Peyer's patch (tissue), 4 donors: ENCODE measurements at regions not wholly inside any gene's neighbourhood (a gene's known extent, or its start where the extent isn't known, plus 50 kb on each side); places are given as distances from the start of the nearest gene placed in this dataset.

ENCODE experiments used
- DNase-seq, 3 donors: peaks; one replicate each; pipeline ENCODE4 v3.0.0-alpha.2; 2017 to 2019
- H3K27ac ChIP-seq, 4 donors: fragments of 200-600 bp; sonication (generic); one replicate each; pipeline ENCODE4 v1.5.1; 2016 to 2019
- H3K27me3 ChIP-seq, 2 donors: fragments of 200-600 bp; sonication (generic); one replicate each; pipeline ENCODE4 v1.5.1; 2019
- H3K36me3 ChIP-seq, 3 donors: fragments of 200-600 bp; sonication (generic); one replicate each; pipeline ENCODE4 v1.5.1; 2016 to 2019
- H3K4me1 ChIP-seq, 4 donors: fragments of 200-600 bp; sonication (generic); one replicate each; pipeline ENCODE4 v1.5.1; 2016 to 2019
- H3K4me3 ChIP-seq, 4 donors: fragments of 200-600 bp; sonication (generic); 1 replicate in 3 of 4; 2 replicates in 1 of 4; pipeline ENCODE4 v1.5.1; 2016 to 2019; ENCODE audit warnings: mild to moderate bottlenecking in 1 of 4
- H3K9me3 ChIP-seq, 4 donors: fragments of 200-600 bp; sonication (generic); one replicate each; pipeline ENCODE4 v1.5.1; 2016 to 2019; ENCODE audit warnings: mild to moderate bottlenecking in 1 of 4
- POLR2A ChIP-seq, 2 donors: fragments of 450-650 bp; IDR thresholded peaks; one replicate each; pipeline ENCODE4 v1.5.1; 2017; ENCODE audit warnings: antibody characterized with exemption in 2 of 2, mild to moderate bottlenecking in 2 of 2, moderate library complexity in 2 of 2
- TF ChIP-seq, protein P1 (sequence below), 6 experiments: fragments of 450-650 bp in 4 of 6; fragments of 200-600 bp in 2 of 6; sonication (generic) in 1 of 6; IDR thresholded peaks; one replicate each; pipeline ENCODE4 v1.5.1; 2017 to 2019; ENCODE audit warnings: antibody characterized with exemption in 6 of 6, mild to moderate bottlenecking in 3 of 6, moderate library complexity in 1 of 6

DNA sequence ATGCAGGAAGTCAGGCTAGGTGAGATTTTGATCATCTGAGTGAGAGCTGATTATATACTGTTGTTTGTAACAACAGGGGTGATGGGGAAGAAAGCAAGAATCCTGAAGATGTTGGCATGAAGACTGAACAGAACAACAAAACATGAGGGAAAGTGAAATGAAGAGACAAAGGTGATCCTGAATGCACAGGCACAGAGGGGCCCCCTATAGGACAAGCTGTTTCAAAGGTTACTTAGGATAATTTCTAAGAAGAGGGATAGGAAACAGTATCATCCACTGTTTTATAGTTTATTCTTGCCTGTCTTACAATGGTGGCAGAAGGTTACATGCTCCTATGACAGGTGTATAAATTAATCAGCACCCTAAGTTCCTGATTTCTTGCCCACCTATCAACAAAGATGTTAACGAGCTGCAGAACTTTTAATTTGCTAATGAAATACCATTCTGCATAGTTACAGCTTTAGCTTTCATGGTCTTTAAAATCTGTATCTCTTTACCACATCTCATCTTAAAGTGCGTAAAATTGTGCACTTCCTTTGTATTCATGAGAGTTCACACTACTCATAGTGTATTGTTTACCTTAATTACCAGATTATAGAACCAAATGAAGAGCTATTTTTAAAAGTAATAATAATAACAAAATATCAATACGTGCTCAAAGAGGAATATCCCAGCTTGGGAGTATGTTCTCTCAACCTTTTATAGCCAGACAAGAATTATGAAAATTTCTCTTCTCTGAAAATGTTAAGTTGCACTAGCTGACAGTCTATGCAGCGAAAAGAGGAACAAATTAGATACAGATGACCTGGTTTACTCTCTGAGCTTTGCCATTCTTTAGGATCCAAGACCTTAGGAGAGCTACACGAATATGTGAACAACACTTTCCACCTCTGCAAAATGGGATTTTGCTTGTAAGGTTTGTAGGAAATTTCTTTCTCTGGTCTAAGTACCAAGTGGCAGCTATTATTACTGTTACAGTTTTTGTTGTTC is 192.5 kb downstream of the EDN1 start:
- H3K4me3 ChIP-seq: no peak overlapping the region
- H3K9me3 ChIP-seq: no peaks in the 10 kb centered on the region
- DNase-seq: no peak
- no peaks in the 10 kb centered on the region for H3K36me3 ChIP-seq
- no peaks in the 10 kb centered on the region for H3K4me1 ChIP-seq
- H3K27me3 ChIP-seq: no peaks in the 10 kb centered on the region
- TF ChIP-seq POLR2A (IDR thresholded peaks at IDR 0.05): no peak
- TF ChIP-seq, protein P1, sequence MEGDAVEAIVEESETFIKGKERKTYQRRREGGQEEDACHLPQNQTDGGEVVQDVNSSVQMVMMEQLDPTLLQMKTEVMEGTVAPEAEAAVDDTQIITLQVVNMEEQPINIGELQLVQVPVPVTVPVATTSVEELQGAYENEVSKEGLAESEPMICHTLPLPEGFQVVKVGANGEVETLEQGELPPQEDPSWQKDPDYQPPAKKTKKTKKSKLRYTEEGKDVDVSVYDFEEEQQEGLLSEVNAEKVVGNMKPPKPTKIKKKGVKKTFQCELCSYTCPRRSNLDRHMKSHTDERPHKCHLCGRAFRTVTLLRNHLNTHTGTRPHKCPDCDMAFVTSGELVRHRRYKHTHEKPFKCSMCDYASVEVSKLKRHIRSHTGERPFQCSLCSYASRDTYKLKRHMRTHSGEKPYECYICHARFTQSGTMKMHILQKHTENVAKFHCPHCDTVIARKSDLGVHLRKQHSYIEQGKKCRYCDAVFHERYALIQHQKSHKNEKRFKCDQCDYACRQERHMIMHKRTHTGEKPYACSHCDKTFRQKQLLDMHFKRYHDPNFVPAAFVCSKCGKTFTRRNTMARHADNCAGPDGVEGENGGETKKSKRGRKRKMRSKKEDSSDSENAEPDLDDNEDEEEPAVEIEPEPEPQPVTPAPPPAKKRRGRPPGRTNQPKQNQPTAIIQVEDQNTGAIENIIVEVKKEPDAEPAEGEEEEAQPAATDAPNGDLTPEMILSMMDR (IDR thresholded peaks at IDR 0.05): peak in 3 of 6 experiments; percentile 4 to 13 (median 9)
- H3K27ac ChIP-seq: no peak overlapping the region

DNA sequence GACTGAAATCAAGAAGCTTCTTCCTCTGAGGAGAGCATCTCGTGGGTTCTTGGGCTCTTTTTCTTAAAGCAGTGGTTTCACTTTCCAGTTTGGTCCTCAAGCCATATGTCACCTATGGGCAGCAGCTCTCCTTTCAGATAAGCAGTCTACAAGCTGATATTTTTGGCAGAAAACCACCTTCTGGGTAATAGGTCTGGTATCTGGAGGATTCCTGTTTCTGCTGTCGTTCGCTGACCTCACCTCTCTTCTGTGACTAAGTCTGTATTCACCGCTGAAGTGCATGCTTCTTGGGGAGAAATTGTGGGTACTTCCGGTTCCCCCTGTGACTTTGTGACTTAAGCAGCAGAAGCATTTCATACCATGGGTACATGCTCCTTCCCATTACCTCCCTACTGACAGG is 193.6 kb downstream of the EDN1 start:
- Histone ChIP-seq H3K36me3 (no peaks in the 10 kb centered on the region), H3K4me1 (no peaks in the 10 kb centered on the region), H3K27me3 (no peaks in the 10 kb centered on the region), H3K27ac (no peak overlapping the region), H3K4me3 (no peak overlapping the region), H3K9me3 (no peaks in the 10 kb centered on the region)
- TF ChIP-seq, protein P1 (IDR thresholded peaks at IDR 0.05): no peak
- TF ChIP-seq POLR2A (IDR thresholded peaks at IDR 0.05): no peak
- DNase-seq: no peak

DNA sequence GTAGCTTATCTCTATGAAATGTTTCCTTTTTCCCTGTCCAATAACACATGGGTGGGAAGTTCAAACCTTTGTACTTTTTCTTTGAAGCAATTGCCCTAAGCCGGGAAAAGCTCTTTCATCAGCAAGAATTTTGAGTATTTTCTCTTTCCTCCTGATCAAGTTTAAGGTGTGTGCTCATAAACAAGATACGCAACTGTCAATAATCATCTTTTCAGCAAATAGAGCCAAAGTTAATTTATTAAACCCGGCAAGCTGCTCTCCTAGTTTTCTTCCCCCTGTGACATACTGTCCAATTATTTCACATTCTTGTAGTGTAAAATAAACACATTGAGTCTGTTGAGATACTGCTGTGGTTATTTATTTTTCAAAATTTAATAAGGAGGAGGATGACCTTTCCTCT is 194.4 kb downstream of the EDN1 start:
- Histone ChIP-seq H3K4me3 (no peak overlapping the region), H3K4me1 (no peaks in the 10 kb centered on the region), H3K36me3 (no peaks in the 10 kb centered on the region), H3K27me3 (no peaks in the 10 kb centered on the region), H3K9me3 (no peaks in the 10 kb centered on the region), H3K27ac (no peak overlapping the region)
- no peak for DNase-seq
- TF ChIP-seq, protein P1 (IDR thresholded peaks at IDR 0.05): no peak
- no peak for TF ChIP-seq POLR2A (IDR thresholded peaks at IDR 0.05)

DNA sequence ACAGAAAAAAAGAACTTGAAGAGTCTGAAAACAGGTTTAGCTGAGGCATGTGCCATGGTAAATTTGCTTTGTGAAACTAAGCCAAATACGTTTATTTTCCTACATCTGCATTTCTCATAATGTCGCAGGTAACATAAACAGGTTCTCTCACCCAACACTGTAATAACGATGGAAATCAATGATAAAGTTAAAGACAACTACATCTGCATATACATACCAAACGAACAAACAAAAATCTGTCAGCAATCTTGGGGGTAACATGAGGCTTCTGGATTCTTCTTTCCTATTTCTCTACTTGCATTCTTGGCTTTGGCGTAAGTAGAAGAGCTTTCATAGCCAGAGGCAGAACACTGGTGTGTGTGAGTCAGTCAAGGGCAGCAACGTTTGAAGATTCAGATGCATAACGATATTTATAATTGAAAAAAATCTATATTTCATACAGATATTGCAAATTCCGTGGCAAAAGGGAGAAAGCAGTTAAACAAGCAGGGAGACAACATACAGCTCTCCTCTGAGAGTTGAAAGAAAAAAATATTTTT is 195.1 kb downstream of the EDN1 start:
- TF ChIP-seq, protein P1 (IDR thresholded peaks at IDR 0.05): no peak
- TF ChIP-seq POLR2A (IDR thresholded peaks at IDR 0.05): no peak
- H3K27me3 ChIP-seq: no peaks in the 10 kb centered on the region
- H3K4me3 ChIP-seq: no peak overlapping the region
- H3K27ac ChIP-seq: no peak overlapping the region
- no peaks in the 10 kb centered on the region for H3K36me3 ChIP-seq
- DNase-seq: no peak
- no peaks in the 10 kb centered on the region for H3K4me1 ChIP-seq
- H3K9me3 ChIP-seq: no peaks in the 10 kb centered on the region

DNA sequence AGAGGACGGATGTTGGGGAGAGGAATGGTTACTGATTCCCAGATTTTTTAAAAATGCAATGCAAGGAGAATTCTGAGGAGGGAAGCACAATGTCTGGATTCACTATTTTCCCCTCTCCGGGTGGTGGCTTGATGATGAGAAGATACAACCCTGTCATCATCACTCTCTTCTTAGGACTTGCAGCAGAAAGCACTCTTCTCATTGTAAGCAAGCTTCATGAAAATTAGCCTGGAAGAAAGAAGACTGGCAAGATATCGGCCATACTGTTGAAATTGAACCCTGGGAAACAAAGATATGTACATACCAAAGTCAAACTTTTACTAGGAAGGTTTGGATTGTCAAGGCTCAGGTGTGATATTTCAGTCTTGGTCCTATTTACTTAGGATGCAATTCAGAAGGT is 195.7 kb downstream of the EDN1 start:
- Histone ChIP-seq H3K27ac (no peak overlapping the region), H3K36me3 (no peaks in the 10 kb centered on the region), H3K27me3 (no peaks in the 10 kb centered on the region), H3K9me3 (no peaks in the 10 kb centered on the region), H3K4me1 (no peaks in the 10 kb centered on the region), H3K4me3 (no peak overlapping the region)
- TF ChIP-seq, protein P1 (IDR thresholded peaks at IDR 0.05): no peak
- no peak for TF ChIP-seq POLR2A (IDR thresholded peaks at IDR 0.05)
- no peak for DNase-seq
